ENCODE measurements at regions not wholly inside any gene's neighbourhood (a gene's known extent, or its start where the extent isn't known, plus 50 kb on each side); places are given as distances from the start of the nearest gene placed in this dataset.
A peak's percentile ranks its signal among the peaks of the same experiment; 100 is the strongest.

DNA sequence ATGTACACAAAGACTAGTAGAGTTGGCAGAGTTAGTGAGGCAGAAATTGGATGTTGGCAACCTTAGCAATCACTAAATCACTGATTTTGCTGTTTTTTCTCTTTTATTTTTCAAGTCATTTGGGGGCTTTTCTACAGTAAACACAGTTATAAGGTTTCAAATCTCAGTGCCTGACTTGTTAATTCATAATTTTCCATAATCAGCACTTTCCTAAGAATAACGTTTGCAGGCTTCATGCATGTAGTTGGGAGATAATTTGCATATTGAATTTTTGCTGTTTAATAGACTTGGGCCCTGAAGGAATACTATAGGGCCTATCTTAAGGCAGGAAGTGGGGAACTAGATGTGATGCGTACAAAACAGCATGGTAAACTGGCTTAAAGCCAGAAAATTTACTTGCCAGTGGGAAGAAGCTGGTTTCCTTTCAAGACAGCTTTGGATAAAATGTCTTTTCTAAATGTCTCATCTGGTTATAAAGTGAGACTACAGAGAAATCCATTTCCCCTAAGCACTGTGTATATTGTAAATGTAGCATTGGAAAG, 127.2 kb upstream of the SMIM21 start:
- no peak overlapping the region for H3K4me3 ChIP-seq (replicated peaks; ENCODE audit: insufficient read depth, low read length)
- no peaks in the 10 kb centered on the region for H3K27me3 ChIP-seq (ENCODE audit: insufficient read depth, poor library complexity, severe bottlenecking)
- no peak overlapping the region for H3K27ac ChIP-seq (replicated peaks)
- no peak for DNase-seq (ENCODE audit: low read depth in 1 of 2, low spot score in 1 of 2)
- TF ChIP-seq CTCF (IDR thresholded peaks at IDR 0.05; ENCODE audit: insufficient read depth, low read length), result no peak

DNA sequence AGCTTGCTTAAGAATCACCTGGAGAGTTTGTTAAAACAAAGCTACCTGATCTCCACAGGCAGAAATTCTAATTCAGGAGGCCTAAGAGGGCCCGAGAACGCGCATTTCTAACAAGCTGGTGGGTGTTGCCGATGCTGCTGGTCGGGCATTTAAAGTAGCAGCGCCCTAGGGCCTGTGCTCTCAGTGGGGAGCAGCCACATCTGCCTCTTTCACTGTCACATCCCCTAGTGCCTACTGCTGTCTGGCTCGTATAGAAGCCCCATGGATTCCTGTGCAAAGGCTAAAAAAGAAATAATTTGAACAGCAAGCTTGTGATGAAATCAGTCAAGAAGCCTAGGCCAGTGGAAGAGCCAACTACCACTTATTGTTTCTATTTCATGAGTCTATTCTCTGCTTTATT, 126.7 kb upstream of the SMIM21 start:
- DNase-seq (ENCODE audit: low read depth in 1 of 2, low spot score in 1 of 2), result no peak
- H3K4me3 ChIP-seq (replicated peaks; ENCODE audit: insufficient read depth, low read length), result no peak overlapping the region
- H3K27ac ChIP-seq (replicated peaks), result no peak overlapping the region
- H3K27me3 ChIP-seq (ENCODE audit: insufficient read depth, poor library complexity, severe bottlenecking), result no peaks in the 10 kb centered on the region
- TF ChIP-seq CTCF (IDR thresholded peaks at IDR 0.05; ENCODE audit: insufficient read depth, low read length), result no peak
- TF ChIP-seq REST (IDR thresholded peaks at IDR 0.05; ENCODE audit: insufficient replicate concordance, low read depth), result no peak
- TF ChIP-seq POLR2AphosphoS5 (IDR thresholded peaks at IDR 0.05; ENCODE audit: low read depth), result no peak
- TF ChIP-seq GABPA (IDR thresholded peaks at IDR 0.05; ENCODE audit: low read depth), result no peak
- no peak for TF ChIP-seq SPI1 (IDR thresholded peaks at IDR 0.05; ENCODE audit: borderline replicate concordance, low read depth)

DNA sequence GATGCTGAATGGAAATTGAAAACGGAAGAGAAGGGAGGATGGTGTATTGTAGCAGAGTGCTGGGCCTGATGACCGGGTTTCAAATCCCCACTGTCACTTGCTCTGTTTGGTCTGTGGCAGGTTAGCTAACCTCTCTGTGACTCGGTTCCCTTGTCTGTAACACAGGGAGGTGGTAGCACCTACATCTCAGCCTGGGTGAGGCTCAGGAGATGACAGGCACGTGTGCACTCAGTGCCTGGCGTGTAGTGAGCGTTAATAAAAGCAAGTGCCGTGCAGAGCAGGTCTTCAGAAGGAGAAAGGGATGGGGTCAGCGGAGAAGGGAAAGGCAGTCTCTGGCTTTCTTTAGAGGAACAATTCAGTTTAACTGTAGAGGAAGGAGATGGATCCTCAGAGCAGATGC, 125.5 kb upstream of the SMIM21 start:
- Histone ChIP-seq H3K27ac (replicated peaks) (no peak overlapping the region), H3K4me3 (replicated peaks; ENCODE audit: insufficient read depth, low read length) (no peak overlapping the region), H3K27me3 (ENCODE audit: insufficient read depth, poor library complexity, severe bottlenecking) (no peaks in the 10 kb centered on the region)
- DNase-seq (ENCODE audit: low read depth in 1 of 2, low spot score in 1 of 2), result no peak
- TF ChIP-seq REST (IDR thresholded peaks at IDR 0.05; ENCODE audit: insufficient replicate concordance, low read depth) (no peak), POLR2AphosphoS5 (IDR thresholded peaks at IDR 0.05; ENCODE audit: low read depth) (no peak), SPI1 (IDR thresholded peaks at IDR 0.05; ENCODE audit: borderline replicate concordance, low read depth) (no peak)

GRCh38 chr18:75551071-75551470, 123.6 kb upstream of the SMIM21 start:
- TF ChIP-seq SPI1 (IDR thresholded peaks at IDR 0.05; ENCODE audit: borderline replicate concordance, low read depth), result no peak
- TF ChIP-seq GABPA (IDR thresholded peaks at IDR 0.05; ENCODE audit: low read depth), result no peak
- TF ChIP-seq POLR2AphosphoS5 (IDR thresholded peaks at IDR 0.05; ENCODE audit: low read depth), result no peak
- TF ChIP-seq CTCF (IDR thresholded peaks at IDR 0.05; ENCODE audit: insufficient read depth, low read length), result no peak
- TF ChIP-seq REST (IDR thresholded peaks at IDR 0.05; ENCODE audit: insufficient replicate concordance, low read depth), result no peak
- peak in 1 of 2 experiments; percentile 38 for DNase-seq (ENCODE audit: low read depth in 1 of 2, low spot score in 1 of 2)
- Histone ChIP-seq H3K27me3 (ENCODE audit: insufficient read depth, poor library complexity, severe bottlenecking) (no peaks in the 10 kb centered on the region), H3K27ac (replicated peaks) (no peak overlapping the region), H3K4me3 (replicated peaks; ENCODE audit: insufficient read depth, low read length) (no peak overlapping the region)

All from HL-60 (cell line).